IMR-90 (cell line): ENCODE measurements at regions not wholly inside any gene's neighbourhood (a gene's known extent, or its start where the extent isn't known, plus 50 kb on each side); places are given as distances from the start of the nearest gene placed in this dataset.

ENCODE experiments used
- ATAC-seq: fragments of 200-7000 bp; cut with Tn5 transposase; 2 replicates; pipeline ENCODE4 v1.9.1; 2020; ENCODE audit warnings: low read depth, mild to moderate bottlenecking, moderate library complexity
- BruUV-seq: library from RNA; stranded (reverse); fragments of 400-500 nt; replicated peaks from 2 replicates; lab custom pipeline; 2021; lab: Mats Ljungman, UMichigan
- CTCF ChIA-PET: fragments of 300-600 bp; formaldehyde crosslinking; extraction: SDS; loops from one replicate; lab custom pipeline; 2021; ENCODE audit warnings: antibody characterized with exemption; lab: Yijun Ruan, JAX
- POLR2A ChIA-PET: fragments of 300-600 bp; sonication (Branson Sonifier 250); formaldehyde crosslinking; loops from one replicate; lab custom pipeline; 2022; ENCODE audit warnings: antibody characterized with exemption; ENCODE audit not compliant: unreplicated experiment; lab: Charles Lee
- DNase-seq: peaks from one replicate; pipeline ENCODE4 v3.0.0; 2013
- H2AFZ ChIP-seq: replicated peaks from 2 replicates; pipeline ENCODE3; 2013; ENCODE audit warnings: low read length, mild to moderate bottlenecking; ENCODE audit not compliant: poor library complexity
- H2AK5ac ChIP-seq: 2 replicates; pipeline ENCODE4 v1.6.1; 2013; ENCODE audit warnings: low read depth, low read length, inconsistent platforms
- H2AK9ac ChIP-seq: replicated peaks from 2 replicates; pipeline ENCODE3; 2013; ENCODE audit warnings: mild to moderate bottlenecking, low read depth, low read length, moderate library complexity; ENCODE audit not compliant: poor library complexity
- H2BK120ac ChIP-seq: 2 replicates; pipeline ENCODE4 v1.6.1; 2013; ENCODE audit warnings: low read depth, low read length, inconsistent platforms
- H2BK15ac ChIP-seq: 3 replicates; pipeline ENCODE4 v1.6.1; 2013; ENCODE audit warnings: low read depth, low read length, inconsistent platforms
- H2BK20ac ChIP-seq: 2 replicates; pipeline ENCODE4 v1.6.1; 2013; ENCODE audit warnings: low read depth, mild to moderate bottlenecking, inconsistent platforms, low read length, moderate library complexity
- H2BK5ac ChIP-seq: 2 replicates; pipeline ENCODE4 v1.6.1; 2013; ENCODE audit warnings: mild to moderate bottlenecking, low read depth, low read length, inconsistent platforms; ENCODE audit not compliant: poor library complexity, severe bottlenecking
- H3K14ac ChIP-seq: replicated peaks from 2 replicates; pipeline ENCODE4 v1.6.1; 2013; ENCODE audit warnings: low read depth, low read length, inconsistent platforms
- H3K18ac ChIP-seq: 2 replicates; pipeline ENCODE4 v1.6.1; 2013; ENCODE audit warnings: low read depth, low read length, control low read depth
- H3K23ac ChIP-seq: 2 replicates; pipeline ENCODE4 v1.6.1; 2013; ENCODE audit warnings: low read depth, low read length, inconsistent platforms
- H3K27ac ChIP-seq: 2 replicates; pipeline ENCODE4 v1.5.1; 2013; ENCODE audit warnings: mild to moderate bottlenecking, control low read depth, low read length; ENCODE audit not compliant: insufficient read depth
- H3K27me3 ChIP-seq: 2 replicates; pipeline ENCODE4 v1.6.1; 2013; ENCODE audit warnings: low read length; ENCODE audit not compliant: control insufficient read depth, insufficient read depth
- H3K36me3 ChIP-seq: 2 replicates; pipeline ENCODE4 v1.6.1; 2013; ENCODE audit warnings: low read length, mixed read lengths; ENCODE audit not compliant: control insufficient read depth, insufficient read depth
- H3K4ac ChIP-seq: 2 replicates; pipeline ENCODE4 v1.6.1; 2013; ENCODE audit warnings: low read depth, low read length, inconsistent platforms
- H3K4me1 ChIP-seq: 2 replicates; pipeline ENCODE4 v1.6.1; 2013; ENCODE audit warnings: low read length, mixed read lengths; ENCODE audit not compliant: control insufficient read depth, insufficient read depth
- H3K4me2 ChIP-seq: 2 replicates; pipeline ENCODE4 v1.6.1; 2013; ENCODE audit warnings: low read depth, mild to moderate bottlenecking, control low read depth, low read length, moderate library complexity
- H3K4me3 ChIP-seq: 2 replicates; pipeline ENCODE4 v1.5.1; 2013; ENCODE audit warnings: low read depth, mild to moderate bottlenecking, control low read depth, low read length, moderate library complexity; ENCODE audit not compliant: insufficient read depth
- H3K56ac ChIP-seq: 2 replicates; pipeline ENCODE4 v1.6.1; 2013; ENCODE audit warnings: low read length, inconsistent platforms; ENCODE audit not compliant: insufficient read depth; ENCODE audit errors: extremely low read depth
- H3K79me1 ChIP-seq, 2 experiments: 2 replicates each; pipeline ENCODE4 v1.6.1; 2013; ENCODE audit warnings: low read length in 2 of 2, inconsistent platforms in 1 of 2, low read depth in 1 of 2
- H3K9ac ChIP-seq: 2 replicates; pipeline ENCODE4 v1.6.1; 2013; ENCODE audit warnings: low read depth, low read length, control low read depth
- H3K9me1 ChIP-seq: 2 replicates; pipeline ENCODE4 v1.6.1; 2013; ENCODE audit warnings: low read length, inconsistent platforms; ENCODE audit not compliant: insufficient read depth
- H3K9me3 ChIP-seq: 2 replicates; pipeline ENCODE4 v1.6.1; 2013; ENCODE audit warnings: low read length; ENCODE audit not compliant: control insufficient read depth, insufficient read depth
- H4K20me1 ChIP-seq: 2 replicates; pipeline ENCODE4 v1.6.1; 2013; ENCODE audit warnings: low read length, inconsistent platforms; ENCODE audit not compliant: insufficient read depth
- H4K5ac ChIP-seq: 2 replicates; pipeline ENCODE4 v1.6.1; 2013; ENCODE audit warnings: mild to moderate bottlenecking, low read depth, low read length, control low read depth
- H4K8ac ChIP-seq, 2 experiments: 2 replicates each; pipeline ENCODE4 v1.6.1; 2013; ENCODE audit warnings: low read depth in 2 of 2, low read length in 2 of 2, control low read depth in 1 of 2, inconsistent platforms in 1 of 2
- H4K91ac ChIP-seq: 2 replicates; pipeline ENCODE4 v1.6.1; 2013; ENCODE audit warnings: low read depth, low read length, inconsistent platforms; ENCODE audit not compliant: insufficient read depth
- BHLHE40 ChIP-seq: fragments of 150-350 bp; IDR thresholded peaks from 2 replicates; pipeline ENCODE4 v1.6.1; 2016; ENCODE audit warnings: mild to moderate bottlenecking, low read depth, low read length
- CEBPB ChIP-seq: IDR thresholded peaks from 2 replicates; pipeline ENCODE4 v1.6.1; 2012; ENCODE audit warnings: low read depth, low read length, improper control_type of control experiment
- FOS ChIP-seq: fragments of 150-350 bp; IDR thresholded peaks from 2 replicates; pipeline ENCODE4 v1.6.1; 2016; ENCODE audit warnings: low read depth, low read length
- MAFK ChIP-seq: IDR thresholded peaks from 2 replicates; pipeline ENCODE4 v1.6.1; 2012; ENCODE audit warnings: low read depth, low read length, improper control_type of control experiment
- MAZ ChIP-seq: IDR thresholded peaks from 2 replicates; pipeline ENCODE4 v1.6.1; 2012; ENCODE audit warnings: low read depth, mild to moderate bottlenecking, low read length, improper control_type of control experiment, moderate library complexity, borderline replicate concordance
- MXI1 ChIP-seq: IDR thresholded peaks from 2 replicates; pipeline ENCODE4 v1.6.1; 2012; ENCODE audit warnings: low read depth, mild to moderate bottlenecking, low read length, moderate library complexity, borderline replicate concordance
- WGBS, 2 experiments: methylation state at CpG; one replicate each; pipeline versions ENCODE4 v1.1.5 to v1.1.7; 2013; ENCODE audit warnings: missing lambda C conversion rate in 2 of 2; ENCODE audit not compliant: insufficient read length in 1 of 2; ENCODE audit errors: extremely low coverage in 2 of 2; 5-methylcytosine and 5-hydroxymethylcytosine counted together
- dilution Hi-C: fragments of 300-500 bp; cut with HindIII; formaldehyde crosslinking; loops from one replicate; pipeline ENCODE4 v1.14.3; 2018; ENCODE audit warnings: low sequenced_read_pairs; ENCODE audit not compliant: unreplicated experiment
- in situ Hi-C: fragments of 300-500 bp; cut with MboI; formaldehyde crosslinking; loops from 3 replicates; pipeline ENCODE4 v1.14.3; 2019; ENCODE audit warnings: low sequenced_read_pairs, inconsistent platforms, mixed read lengths
- intact Hi-C: fragments of 100-400 bp; cut with micrococcal nuclease; formaldehyde crosslinking; loops from 2 replicates; pipeline ENCODE4 v1.10.0; 2022

GRCh38 chr5:124519396-124519795 is 227.0 kb downstream of the ZNF608 start:
- POLR2A ChIA-PET: no interaction called here

More at GRCh38 chr5:124519396-124519795, 227.0 kb downstream of the ZNF608 start:
- TF ChIP-seq MAZ (no peak), CEBPB (peak; percentile 86), BHLHE40 (no peak), MXI1 (no peak), FOS (peak; percentile 63), MAFK (0 out of 2 replicates have a peak, but pooled peaks have one; percentile 27)
- Histone ChIP-seq H3K18ac (no peak overlapping the region), H3K9me1 (no peaks in the 10 kb centered on the region), H2AFZ (no peak overlapping the region), H3K4me3 (no peak overlapping the region), H3K56ac (no peak overlapping the region), H3K4me1 (peaks cover 5% of the 10 kb centered on the region), H3K4ac (no peak overlapping the region; the same call in 1 of the 2 replicates), H3K9ac (no peak overlapping the region), H3K79me1 (no peaks in the 10 kb centered on the region), H4K20me1 (no peaks in the 10 kb centered on the region), H3K9me3 (no peaks in the 10 kb centered on the region), H2BK120ac (peak overlapping the region; percentile 52; the same call in 1 of the 2 replicates), H4K91ac (no peak overlapping the region), H3K36me3 (no peaks in the 10 kb centered on the region), H3K27me3 (peaks cover under 1% of the 10 kb centered on the region), H4K8ac (no peak overlapping the region), H3K4me2 (peak overlapping the region; percentile 44; the same call in 1 of the 2 replicates), H2BK20ac (0 out of 2 replicates have a peak overlapping the region, but pooled peaks have one; percentile 69), H2AK5ac (no peak overlapping the region), H4K5ac (no peak overlapping the region), H2BK5ac (no peak overlapping the region), H2AK9ac (no peak overlapping the region), H3K23ac (no peak overlapping the region), H2BK15ac (no peak overlapping the region), H3K14ac (no peak overlapping the region), H3K27ac (no peak overlapping the region)
- WGBS, 2 experiments: no CpG with 5 or more reads among the region's 2 CpGs
- peak; percentile 85 for ATAC-seq
- dilution Hi-C loops (no loop called here), intact Hi-C loops (loop anchor here (10.0 kb wide), 1 partner anchor 225 kb away; the partner anchor contains the start of gene ZNF608), in situ Hi-C loops (no loop called here)
- BruUV-seq: no TSS peak
- peak; percentile 86 for DNase-seq
- CTCF ChIA-PET: no interaction called here
